Nephron (organoid): ENCODE measurements at regions not wholly inside any gene's neighbourhood (a gene's known extent, or its start where the extent isn't known, plus 50 kb on each side); places are given as distances from the start of the nearest gene placed in this dataset.

Source experiments
- H3K27ac Mint-ChIP-seq, 3 experiments: 2 replicates each; pipeline ENCODE4 v1.8.0; 2020; ENCODE audit warnings: mixed read lengths in 3 of 3, mild to moderate bottlenecking in 2 of 3, moderate library complexity in 1 of 3
- H3K27me3 Mint-ChIP-seq: 2 replicates; pipeline ENCODE4 v1.8.0; 2021; ENCODE audit warnings: low read depth, mild to moderate bottlenecking, moderate library complexity, mixed read lengths
- H3K36me3 Mint-ChIP-seq: 2 replicates; pipeline ENCODE4 v1.8.0; 2020; ENCODE audit warnings: low read depth, mixed read lengths
- H3K4me1 Mint-ChIP-seq: 2 replicates; pipeline ENCODE4 v1.8.0; 2020; ENCODE audit warnings: mixed read lengths
- H3K4me3 Mint-ChIP-seq, 3 experiments: 2 replicates each; pipeline ENCODE4 v1.8.0; 2020; ENCODE audit warnings: mild to moderate bottlenecking in 3 of 3, mixed read lengths in 3 of 3, moderate library complexity in 2 of 3
- H3K9me3 Mint-ChIP-seq: 2 replicates; pipeline ENCODE4 v1.8.0; 2020; ENCODE audit warnings: mixed read lengths
- TF ChIP-seq, protein P1 (sequence below), 3 experiments: fragments of 200-600 bp; sonication (generic); IDR thresholded peaks; one replicate each; pipeline ENCODE4 v1.5.0; 2021; ENCODE audit warnings: antibody characterized with exemption in 3 of 3; ENCODE audit not compliant: unreplicated experiment in 3 of 3

- TF ChIP-seq, protein P1, sequence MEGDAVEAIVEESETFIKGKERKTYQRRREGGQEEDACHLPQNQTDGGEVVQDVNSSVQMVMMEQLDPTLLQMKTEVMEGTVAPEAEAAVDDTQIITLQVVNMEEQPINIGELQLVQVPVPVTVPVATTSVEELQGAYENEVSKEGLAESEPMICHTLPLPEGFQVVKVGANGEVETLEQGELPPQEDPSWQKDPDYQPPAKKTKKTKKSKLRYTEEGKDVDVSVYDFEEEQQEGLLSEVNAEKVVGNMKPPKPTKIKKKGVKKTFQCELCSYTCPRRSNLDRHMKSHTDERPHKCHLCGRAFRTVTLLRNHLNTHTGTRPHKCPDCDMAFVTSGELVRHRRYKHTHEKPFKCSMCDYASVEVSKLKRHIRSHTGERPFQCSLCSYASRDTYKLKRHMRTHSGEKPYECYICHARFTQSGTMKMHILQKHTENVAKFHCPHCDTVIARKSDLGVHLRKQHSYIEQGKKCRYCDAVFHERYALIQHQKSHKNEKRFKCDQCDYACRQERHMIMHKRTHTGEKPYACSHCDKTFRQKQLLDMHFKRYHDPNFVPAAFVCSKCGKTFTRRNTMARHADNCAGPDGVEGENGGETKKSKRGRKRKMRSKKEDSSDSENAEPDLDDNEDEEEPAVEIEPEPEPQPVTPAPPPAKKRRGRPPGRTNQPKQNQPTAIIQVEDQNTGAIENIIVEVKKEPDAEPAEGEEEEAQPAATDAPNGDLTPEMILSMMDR (IDR thresholded peaks at IDR 0.05; ENCODE audit: unreplicated experiment in 3 of 3) = no peak
- Mint-ChIP-seq H3K27me3 (no peaks in the 10 kb centered on the region), H3K27ac (no peak overlapping the region), H3K4me3 (no peak overlapping the region), H3K9me3 (peaks cover under 1% of the 10 kb centered on the region), H3K4me1 (peaks cover 10% of the 10 kb centered on the region), H3K36me3 (no peaks in the 10 kb centered on the region)
These were observed 504.8 kb downstream of the JRKL start for GRCh38 chr11:96894587-96894986.

- H3K4me1 Mint-ChIP-seq = no peaks in the 10 kb centered on the region
- H3K27me3 Mint-ChIP-seq = no peaks in the 10 kb centered on the region
- TF ChIP-seq, protein P1 (IDR thresholded peaks at IDR 0.05; ENCODE audit: unreplicated experiment in 3 of 3) = no peak
- H3K4me3 Mint-ChIP-seq = no peak overlapping the region
- H3K36me3 Mint-ChIP-seq = no peaks in the 10 kb centered on the region
- H3K27ac Mint-ChIP-seq = no peak overlapping the region
- H3K9me3 Mint-ChIP-seq = peaks cover 2% of the 10 kb centered on the region
These were observed 510.2 kb downstream of the JRKL start for GRCh38 chr11:96899971-96900370.

DNA sequence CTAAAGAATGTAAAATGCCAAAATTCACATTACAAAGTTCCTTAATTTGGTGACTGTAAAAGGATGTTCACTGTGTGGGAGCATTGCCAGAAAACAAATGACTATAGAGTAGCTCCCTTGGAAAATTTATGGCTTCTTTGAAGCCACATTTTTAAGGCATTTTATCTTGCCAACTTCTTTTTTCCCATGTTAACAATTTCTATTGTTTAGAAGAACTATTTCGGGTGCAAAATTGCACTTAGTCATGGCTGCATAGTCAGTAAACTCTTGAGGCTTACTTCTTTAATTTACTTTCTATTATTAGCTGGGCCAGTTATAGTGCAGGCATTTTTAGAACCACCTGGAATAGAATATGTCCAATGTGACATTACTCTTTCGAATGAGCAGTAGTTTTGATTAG lies 515.3 kb downstream of the JRKL start:
- Mint-ChIP-seq H3K27ac (no peak overlapping the region), H3K36me3 (no peaks in the 10 kb centered on the region), H3K4me1 (peaks cover 14% of the 10 kb centered on the region), H3K4me3 (no peak overlapping the region), H3K9me3 (peaks cover 10% of the 10 kb centered on the region), H3K27me3 (no peaks in the 10 kb centered on the region)
- TF ChIP-seq, protein P1 (IDR thresholded peaks at IDR 0.05; ENCODE audit: unreplicated experiment in 3 of 3) = no peak

DNA sequence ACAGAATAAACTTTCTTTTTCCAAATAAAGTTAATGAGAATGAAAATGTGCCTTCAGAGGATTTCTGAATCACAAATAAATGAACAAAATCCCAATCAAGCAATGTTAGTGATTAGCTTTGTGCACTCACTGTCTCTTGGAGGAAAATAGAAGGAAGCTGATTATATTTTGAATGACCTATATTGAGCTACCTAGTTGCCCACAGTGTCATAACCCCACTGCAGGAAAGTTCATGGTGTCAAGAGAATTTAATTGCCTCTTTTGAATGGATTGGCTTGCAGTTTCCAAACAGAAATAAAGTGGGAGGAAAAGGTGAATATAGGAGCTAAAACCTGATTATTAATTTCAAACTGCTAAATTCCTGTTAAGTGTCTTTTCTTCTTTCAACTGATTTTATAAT lies 515.9 kb downstream of the JRKL start:
- TF ChIP-seq, protein P1 (IDR thresholded peaks at IDR 0.05; ENCODE audit: unreplicated experiment in 3 of 3) = no peak
- Mint-ChIP-seq H3K36me3 (no peaks in the 10 kb centered on the region), H3K9me3 (peaks cover 15% of the 10 kb centered on the region), H3K27ac (no peak overlapping the region), H3K4me1 (peaks cover 14% of the 10 kb centered on the region), H3K4me3 (no peak overlapping the region), H3K27me3 (no peaks in the 10 kb centered on the region)

DNA sequence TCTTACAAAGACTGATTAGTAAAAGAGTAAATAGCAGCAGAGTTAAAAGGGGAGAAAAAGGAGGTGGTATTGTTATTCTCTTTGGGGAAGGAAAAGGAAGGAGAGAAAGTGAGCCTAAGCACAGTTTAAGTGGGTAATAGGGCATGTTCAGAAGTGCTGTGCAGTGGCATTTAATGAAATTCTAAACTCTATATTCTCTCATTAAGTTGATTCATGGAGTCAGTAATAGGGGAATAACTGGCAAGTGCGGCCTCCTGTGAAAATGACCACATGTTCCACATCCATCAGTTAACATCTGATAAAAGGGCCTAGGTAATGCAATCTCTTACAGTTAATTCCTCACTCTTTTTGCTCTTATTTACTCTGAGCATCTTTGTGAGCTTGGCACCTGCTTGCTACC lies 516.7 kb downstream of the JRKL start:
- H3K27ac Mint-ChIP-seq = no peak overlapping the region
- no peaks in the 10 kb centered on the region for H3K36me3 Mint-ChIP-seq
- TF ChIP-seq, protein P1 (IDR thresholded peaks at IDR 0.05; ENCODE audit: unreplicated experiment in 3 of 3) = no peak
- H3K27me3 Mint-ChIP-seq = no peaks in the 10 kb centered on the region
- peaks cover 14% of the 10 kb centered on the region for H3K4me1 Mint-ChIP-seq
- peaks cover 15% of the 10 kb centered on the region for H3K9me3 Mint-ChIP-seq
- H3K4me3 Mint-ChIP-seq = no peak overlapping the region

GRCh38 chr11:96925862-96926261 lies 536.0 kb downstream of the JRKL start:
- Mint-ChIP-seq H3K4me3 (no peak overlapping the region), H3K9me3 (no peaks in the 10 kb centered on the region), H3K27me3 (no peaks in the 10 kb centered on the region), H3K27ac (no peak overlapping the region), H3K36me3 (no peaks in the 10 kb centered on the region), H3K4me1 (no peaks in the 10 kb centered on the region)
- TF ChIP-seq, protein P1 (IDR thresholded peaks at IDR 0.05; ENCODE audit: unreplicated experiment in 3 of 3) = no peak
